ENCODE measurements at regions not wholly inside any gene's neighbourhood (a gene's known extent, or its start where the extent isn't known, plus 50 kb on each side); places are given as distances from the start of the nearest gene placed in this dataset.

- no peak overlapping the region for H3K4me3 Mint-ChIP-seq
- H3K9me2 ChIP-seq (ENCODE audit: insufficient read depth) = peaks cover 11% of the 10 kb centered on the region; the same call in 1 of the 2 replicates
- H3K9me3 Mint-ChIP-seq = peaks cover 4% of the 10 kb centered on the region; the same call in 2 of the 3 replicates
- no peak overlapping the region for H3K4me3 ChIP-seq
- no peak overlapping the region for H3K4me2 ChIP-seq
- peaks cover 2% of the 10 kb centered on the region for H3K27me3 Mint-ChIP-seq (ENCODE audit: insufficient read depth, low read depth, poor library complexity)
- no peaks in the 10 kb centered on the region for H3F3A ChIP-seq (replicated peaks; ENCODE audit: low read depth)
- ATAC-seq = no peak
- no peaks in the 10 kb centered on the region for H3K4me1 ChIP-seq (ENCODE audit: insufficient read depth)
- no peak overlapping the region for H3K27ac Mint-ChIP-seq
- no peaks in the 10 kb centered on the region for H3K36me3 ChIP-seq (ENCODE audit: insufficient read depth)
- no peak for DNase-seq (ENCODE audit: low spot score)
- no peak overlapping the region for H2AFZ ChIP-seq
- H3K36me3 Mint-ChIP-seq (ENCODE audit: low read depth) = no peaks in the 10 kb centered on the region
- H3K4me1 Mint-ChIP-seq = no peaks in the 10 kb centered on the region
- no peak for TF ChIP-seq JUNB (IDR thresholded peaks at IDR 0.05; ENCODE audit: unreplicated experiment)
- H3K27ac ChIP-seq (ENCODE audit: low read depth) = no peak overlapping the region
- H3K27me3 ChIP-seq (ENCODE audit: insufficient read depth) = no peaks in the 10 kb centered on the region
- no peaks in the 10 kb centered on the region for H3K79me2 ChIP-seq (replicated peaks; ENCODE audit: insufficient read depth)
- no peaks in the 10 kb centered on the region for H4K20me1 ChIP-seq (replicated peaks; ENCODE audit: insufficient read depth)
Measured at GRCh38 chr7:48839108-48839507, 85.2 kb upstream of the CDC14C start.

GRCh38 chr7:48841739-48842138 is 82.6 kb upstream of the CDC14C start:
- no peaks in the 10 kb centered on the region for H3F3A ChIP-seq (replicated peaks; ENCODE audit: low read depth)
- Mint-ChIP-seq H3K27ac (no peak overlapping the region), H3K4me1 (no peaks in the 10 kb centered on the region), H3K27me3 (ENCODE audit: insufficient read depth, low read depth, poor library complexity) (peaks cover 2% of the 10 kb centered on the region), H3K4me3 (no peak overlapping the region), H3K36me3 (ENCODE audit: low read depth) (peaks cover 5% of the 10 kb centered on the region; the same call in 1 of the 3 replicates), H3K9me3 (peaks cover 14% of the 10 kb centered on the region)
- no peaks in the 10 kb centered on the region for H3K36me3 ChIP-seq (ENCODE audit: insufficient read depth)
- no peaks in the 10 kb centered on the region for H3K4me1 ChIP-seq (ENCODE audit: insufficient read depth)
- H3K27me3 ChIP-seq (ENCODE audit: insufficient read depth) = no peaks in the 10 kb centered on the region
- no peak overlapping the region for H3K4me3 ChIP-seq
- H3K4me2 ChIP-seq = no peak overlapping the region
- H3K79me2 ChIP-seq (replicated peaks; ENCODE audit: insufficient read depth) = no peaks in the 10 kb centered on the region
- no peaks in the 10 kb centered on the region for H4K20me1 ChIP-seq (replicated peaks; ENCODE audit: insufficient read depth)
- H3K9me2 ChIP-seq (ENCODE audit: insufficient read depth) = 0 out of 2 replicates have a peak, but pooled peaks cover 3% of the 10 kb centered on the region
- no peak overlapping the region for H3K27ac ChIP-seq (ENCODE audit: low read depth)
- no peak overlapping the region for H2AFZ ChIP-seq
- TF ChIP-seq ETS1 (IDR thresholded peaks at IDR 0.05) (no peak), NANOG (IDR thresholded peaks at IDR 0.05; ENCODE audit: borderline replicate concordance) (no peak), CTCF (conservative IDR thresholded peaks at IDR 0.05; ENCODE audit: low read depth in 2 of 2) (no peak), JUNB (IDR thresholded peaks at IDR 0.05; ENCODE audit: unreplicated experiment) (no peak), CREB1 (CRISPR knock-in tag; IDR thresholded peaks at IDR 0.05; ENCODE audit: low read depth) (no peak), REST (IDR thresholded peaks at IDR 0.05; ENCODE audit: unreplicated experiment) (no peak), ZNF331 (CRISPR knock-in tag; IDR thresholded peaks at IDR 0.05; ENCODE audit: low read depth) (no peak), EZH2phosphoT487 (IDR thresholded peaks at IDR 0.05; ENCODE audit: unreplicated experiment) (no peak), ZNF114 (CRISPR knock-in tag; IDR thresholded peaks at IDR 0.05) (no peak)
- DNase-seq (ENCODE audit: low spot score) (no peak), ATAC-seq (no peak)
